H1 (cell line): ENCODE measurements at regions not wholly inside any gene's neighbourhood (a gene's known extent, or its start where the extent isn't known, plus 50 kb on each side); places are given as distances from the start of the nearest gene placed in this dataset.

Source experiments
- CTCF ChIA-PET: fragments of 300-600 bp; sonication (Branson Sonifier 250); formaldehyde crosslinking; loops from one replicate; lab custom pipeline; 2021; ENCODE audit not compliant: partially characterized antibody; lab: Charles Lee
- POLR2A ChIA-PET: fragments of 300-600 bp; sonication (Branson Sonifier 250); formaldehyde crosslinking; loops from one replicate; lab custom pipeline; 2021; ENCODE audit warnings: inconsistent platforms; ENCODE audit not compliant: partially characterized antibody; lab: Charles Lee
- DNase-seq, 2 experiments: peaks; one replicate each; pipeline versions ENCODE4 v3.0.0 to v3.0.0-alpha.2; 2010 to 2022; ENCODE audit warnings: low spot score in 2 of 2, low read depth in 1 of 2, mixed read lengths in 1 of 2
- FAIRE-seq: peaks from 2 replicates; lab custom pipeline; 2011; peaks lifted over from hg19 to GRCh38; lab: Jason Lieb, UNC
- H2AFZ ChIP-seq: 2 replicates; pipeline ENCODE4 v1.8.1; 2012; ENCODE audit warnings: low read length, inconsistent platforms
- H2AK5ac ChIP-seq: 2 replicates; pipeline ENCODE4 v1.6.1; 2013; ENCODE audit warnings: low read depth, low read length
- H2BK120ac ChIP-seq: replicated peaks from 2 replicates; pipeline ENCODE3; 2013; ENCODE audit warnings: low read depth, low read length, inconsistent platforms
- H2BK12ac ChIP-seq: 2 replicates; pipeline ENCODE4 v1.6.1; 2013; ENCODE audit warnings: low read depth, low read length
- H2BK15ac ChIP-seq: 2 replicates; pipeline ENCODE4 v1.6.1; 2013; ENCODE audit warnings: low read length
- H2BK20ac ChIP-seq: 2 replicates; pipeline ENCODE4 v1.6.1; 2013; ENCODE audit warnings: low read length
- H2BK5ac ChIP-seq: 2 replicates; pipeline ENCODE4 v1.6.1; 2013; ENCODE audit warnings: low read depth, low read length
- H3K14ac ChIP-seq: 2 replicates; pipeline ENCODE4 v1.6.1; 2013; ENCODE audit warnings: inconsistent platforms; ENCODE audit not compliant: insufficient read length
- H3K18ac ChIP-seq: 2 replicates; pipeline ENCODE4 v1.6.1; 2013; ENCODE audit warnings: low read length; ENCODE audit errors: extremely low read depth
- H3K23ac ChIP-seq: 2 replicates; pipeline ENCODE4 v1.6.1; 2013; ENCODE audit warnings: inconsistent platforms; ENCODE audit not compliant: insufficient read length
- H3K23me2 ChIP-seq: 2 replicates; pipeline ENCODE4 v1.6.1; 2013; ENCODE audit warnings: low read depth, low read length
- H3K27ac ChIP-seq: 2 replicates; pipeline ENCODE4 v1.6.1; 2011; ENCODE audit warnings: low read depth, low read length, inconsistent platforms
- H3K27me3 ChIP-seq, 4 experiments: replicated peaks in 1 of 4; 1 replicate in 1 of 4; 2 replicates in 3 of 4; pipeline versions ENCODE4 v1.6.1 to v1.8.1; 2011 to 2013; ENCODE audit warnings: low read length in 3 of 4, mild to moderate bottlenecking in 3 of 4, inconsistent platforms in 2 of 4, mixed read lengths in 2 of 4, moderate library complexity in 1 of 4; ENCODE audit not compliant: control insufficient read depth in 3 of 4, insufficient read depth in 3 of 4; ENCODE audit errors: extremely low read depth in 1 of 4
- H3K36me3 ChIP-seq, 4 experiments: 2 replicates each; pipeline versions ENCODE4 v1.6.1 to v1.8.1; 2011 to 2013; ENCODE audit warnings: mild to moderate bottlenecking in 4 of 4, low read length in 3 of 4, moderate library complexity in 2 of 4, control low read depth in 1 of 4, inconsistent platforms in 1 of 4; ENCODE audit not compliant: insufficient read depth in 4 of 4, control insufficient read depth in 2 of 4
- H3K4ac ChIP-seq: replicated peaks from 2 replicates; pipeline ENCODE3; 2013; ENCODE audit warnings: low read length, low read depth, mixed read lengths, inconsistent platforms; ENCODE audit not compliant: insufficient read length
- H3K4me1 ChIP-seq, 4 experiments: replicated peaks in 1 of 4; 1 replicate in 1 of 4; 2 replicates in 3 of 4; pipeline versions ENCODE4 v1.6.1 to v1.8.1; 2011 to 2013; ENCODE audit warnings: low read length in 3 of 4, inconsistent platforms in 2 of 4, mixed read lengths in 1 of 4; ENCODE audit not compliant: insufficient read depth in 4 of 4, control insufficient read depth in 3 of 4
- H3K4me2 ChIP-seq, 2 experiments: 2 replicates each; pipeline versions ENCODE4 v1.6.1 to v1.8.1; 2011 to 2013; ENCODE audit warnings: low read depth in 2 of 2, low read length in 2 of 2, control low read depth in 1 of 2, inconsistent platforms in 1 of 2, mild to moderate bottlenecking in 1 of 2; ENCODE audit not compliant: insufficient read depth in 1 of 2
- H3K4me3 ChIP-seq, 4 experiments: fragments of 200-600, 300-600 bp in 1 of 4; sonication (generic), shearing (Covaris generic), sonication (Bioruptor Twin) in 1 of 4; 2 replicates each; pipeline versions ENCODE4 v1.5.1 to v1.8.1; 2011 to 2016; ENCODE audit warnings: low read length in 4 of 4, low read depth in 3 of 4, control low read depth in 2 of 4, inconsistent platforms in 2 of 4, mild to moderate bottlenecking in 2 of 4, mixed read lengths in 1 of 4, moderate library complexity in 1 of 4; ENCODE audit not compliant: insufficient read depth in 2 of 4; ENCODE audit errors: extremely low read depth in 1 of 4
- H3K56ac ChIP-seq: replicated peaks from 2 replicates; pipeline ENCODE3; 2013; ENCODE audit warnings: low read depth, mild to moderate bottlenecking, mixed read lengths, low read length, inconsistent platforms; ENCODE audit not compliant: insufficient read length
- H3K79me1 ChIP-seq: 2 replicates; pipeline ENCODE4 v1.6.1; 2013; ENCODE audit warnings: low read depth, low read length, control low read depth
- H3K79me2 ChIP-seq, 2 experiments: 2 replicates each; pipeline versions ENCODE4 v1.6.1 to v1.8.1; 2012 to 2013; ENCODE audit warnings: low read length in 2 of 2, mild to moderate bottlenecking in 2 of 2, inconsistent platforms in 1 of 2; ENCODE audit not compliant: insufficient read depth in 2 of 2, control insufficient read depth in 1 of 2
- H3K9ac ChIP-seq, 4 experiments: replicated peaks in 1 of 4; 1 replicate in 1 of 4; 2 replicates in 3 of 4; pipeline versions ENCODE4 v1.6.1 to v1.8.1; 2011 to 2013; ENCODE audit warnings: low read depth in 3 of 4, low read length in 3 of 4, control low read depth in 2 of 4, mild to moderate bottlenecking in 2 of 4, moderate library complexity in 2 of 4, inconsistent platforms in 1 of 4; ENCODE audit errors: extremely low read depth in 1 of 4
- H3K9me3 ChIP-seq, 2 experiments: 2 replicates each; pipeline versions ENCODE4 v1.6.1 to v1.8.1; 2012 to 2013; ENCODE audit warnings: mild to moderate bottlenecking in 2 of 2, moderate library complexity in 2 of 2, control low read depth in 1 of 2, inconsistent platforms in 1 of 2, low read depth in 1 of 2, low read length in 1 of 2, mixed read lengths in 1 of 2; ENCODE audit not compliant: insufficient read depth in 2 of 2
- H4K20me1 ChIP-seq, 2 experiments: replicated peaks in 1 of 2; 2 replicates each; pipeline versions ENCODE3 to v1.8.1; 2011 to 2013; ENCODE audit warnings: inconsistent platforms in 2 of 2, low read length in 2 of 2, mild to moderate bottlenecking in 1 of 2; ENCODE audit not compliant: insufficient read depth in 2 of 2, control insufficient read depth in 1 of 2
- H4K5ac ChIP-seq: 2 replicates; pipeline ENCODE4 v1.6.1; 2013; ENCODE audit warnings: low read length, low read depth, mixed read lengths, inconsistent platforms; ENCODE audit not compliant: insufficient read length
- H4K8ac ChIP-seq: 2 replicates; pipeline ENCODE4 v1.8.0; 2013; ENCODE audit warnings: mild to moderate bottlenecking, moderate library complexity, low read length, inconsistent platforms; ENCODE audit not compliant: insufficient read depth; ENCODE audit errors: extremely low read depth
- H4K91ac ChIP-seq: replicated peaks from 2 replicates; pipeline ENCODE3; 2013; ENCODE audit warnings: low read length, mixed read lengths, inconsistent platforms; ENCODE audit not compliant: insufficient read length
- ATF3 ChIP-seq: IDR thresholded peaks from 2 replicates; pipeline ENCODE4 v1.6.1; 2011; ENCODE audit warnings: low read depth, mild to moderate bottlenecking, low read length; ENCODE audit not compliant: insufficient read depth
- NANOG ChIP-seq: IDR thresholded peaks from 2 replicates; pipeline ENCODE4 v1.6.1; 2011; ENCODE audit warnings: low read length, low read depth, mild to moderate bottlenecking, inconsistent platforms; ENCODE audit not compliant: insufficient read depth, poor library complexity, severe bottlenecking
- WGBS, 2 experiments: shearing (Covaris generic) in 1 of 2; methylation state at CpG; one replicate each; pipeline versions ENCODE4 v1.1.6 to v1.1.7; 2013 to 2015; ENCODE audit warnings: low lambda C conversion rate in 2 of 2, mixed read lengths in 2 of 2, inconsistent platforms in 1 of 2, low coverage in 1 of 2, missing lambda C conversion rate in 1 of 2; ENCODE audit not compliant: insufficient replicate concordance in 2 of 2, insufficient coverage in 1 of 2, insufficient read length in 1 of 2; ENCODE audit errors: extremely low coverage in 1 of 2, missing lambda C conversion rate in 1 of 2; 5-methylcytosine and 5-hydroxymethylcytosine counted together

- H3K79me1 ChIP-seq = no peaks in the 10 kb centered on the region
- H2BK120ac ChIP-seq = no peak overlapping the region
- no peak overlapping the region for H2BK12ac ChIP-seq
- TF ChIP-seq NANOG (no peak), ATF3 (no peak)
- H3K9me3 ChIP-seq = no peaks in the 10 kb centered on the region
- no peak overlapping the region for H2BK15ac ChIP-seq
- H4K91ac ChIP-seq = no peak overlapping the region
- H2AFZ ChIP-seq = no peak overlapping the region
- no peak overlapping the region for H3K4me2 ChIP-seq
- H2AK5ac ChIP-seq = no peak overlapping the region
- no peak overlapping the region for H3K4ac ChIP-seq
- no peak overlapping the region for H2BK5ac ChIP-seq
- no peak overlapping the region for H3K18ac ChIP-seq
- FAIRE-seq = no peak
- no peak overlapping the region for H3K27ac ChIP-seq
- H3K56ac ChIP-seq = no peak overlapping the region
- H3K4me3 ChIP-seq = no peak overlapping the region
- no peak overlapping the region for H3K9ac ChIP-seq
- 84% methylated on average over 4 of the region's 4 CpGs; no CpG with 5 or more reads in 1 of the 2 experiments for WGBS, 2 experiments
- H3K36me3 ChIP-seq = no peaks in the 10 kb centered on the region
- no peaks in the 10 kb centered on the region for H3K27me3 ChIP-seq
- H3K14ac ChIP-seq = no peak overlapping the region
- H3K4me1 ChIP-seq = no peaks in the 10 kb centered on the region
- no peak overlapping the region for H4K8ac ChIP-seq
- H3K23ac ChIP-seq = no peak overlapping the region
- CTCF ChIA-PET = no interaction called here
- DNase-seq = no peak
- H4K5ac ChIP-seq = no peak overlapping the region
- H4K20me1 ChIP-seq = no peaks in the 10 kb centered on the region
- no peaks in the 10 kb centered on the region for H3K23me2 ChIP-seq
- POLR2A ChIA-PET = no interaction called here
- H3K79me2 ChIP-seq = no peaks in the 10 kb centered on the region
- no peak overlapping the region for H2BK20ac ChIP-seq
Observed at GRCh38 chr14:37665479-37665878, 70.0 kb downstream of the TTC6 start.
